Glutamatergic neuron (in vitro differentiated cells): ENCODE measurements at regions not wholly inside any gene's neighbourhood (a gene's known extent, or its start where the extent isn't known, plus 50 kb on each side); places are given as distances from the start of the nearest gene placed in this dataset.

Experiments
- DNase-seq: peaks from one replicate; pipeline ENCODE4 v3.0.0; 2022
- H3K27ac Mint-ChIP-seq: one replicate; pipeline ENCODE4 v1.8.0; 2020; ENCODE audit warnings: mild to moderate bottlenecking, mixed read lengths, inconsistent platforms; ENCODE audit not compliant: unreplicated experiment
- H3K27me3 Mint-ChIP-seq: one replicate; pipeline ENCODE4 v1.8.0; 2020; ENCODE audit warnings: mild to moderate bottlenecking, moderate library complexity, mixed read lengths, inconsistent platforms; ENCODE audit not compliant: unreplicated experiment
- H3K36me3 Mint-ChIP-seq: one replicate; pipeline ENCODE4 v1.8.0; 2020; ENCODE audit warnings: mild to moderate bottlenecking, mixed read lengths, inconsistent platforms; ENCODE audit not compliant: unreplicated experiment
- H3K4me1 Mint-ChIP-seq: one replicate; pipeline ENCODE4 v1.8.0; 2020; ENCODE audit warnings: mild to moderate bottlenecking, low read depth, mixed read lengths, inconsistent platforms; ENCODE audit not compliant: unreplicated experiment
- H3K4me3 Mint-ChIP-seq: one replicate; pipeline ENCODE4 v1.8.0; 2020; ENCODE audit warnings: mild to moderate bottlenecking, mixed read lengths, inconsistent platforms; ENCODE audit not compliant: unreplicated experiment
- H3K9me3 Mint-ChIP-seq: one replicate; pipeline ENCODE4 v1.8.0; 2020; ENCODE audit warnings: mild to moderate bottlenecking, moderate library complexity, mixed read lengths, inconsistent platforms; ENCODE audit not compliant: unreplicated experiment
- CTCF ChIP-seq: fragments of 200-600 bp; sonication (generic); IDR thresholded peaks from one replicate; pipeline ENCODE4 v1.5.0; 2021; ENCODE audit not compliant: partially characterized antibody, unreplicated experiment

GRCh38 chr1:114238053-114238452, 84.4 kb upstream of the SYT6 start:
- DNase-seq, result no peak
- Mint-ChIP-seq H3K4me3 (no peak overlapping the region), H3K27me3 (peaks cover 9% of the 10 kb centered on the region), H3K9me3 (peaks cover 10% of the 10 kb centered on the region), H3K4me1 (peaks cover 4% of the 10 kb centered on the region), H3K36me3 (peaks cover 15% of the 10 kb centered on the region), H3K27ac (no peak overlapping the region)
- no peak for TF ChIP-seq CTCF

- Mint-ChIP-seq H3K4me3 (no peak overlapping the region), H3K36me3 (peaks cover 15% of the 10 kb centered on the region), H3K27ac (no peak overlapping the region), H3K27me3 (peaks cover 7% of the 10 kb centered on the region), H3K4me1 (peaks cover 4% of the 10 kb centered on the region), H3K9me3 (peaks cover 7% of the 10 kb centered on the region)
- TF ChIP-seq CTCF, result no peak
- DNase-seq, result no peak
Measured at GRCh38 chr1:114236517-114236916, 82.8 kb upstream of the SYT6 start.

- TF ChIP-seq CTCF, result no peak
- Mint-ChIP-seq H3K9me3 (peaks cover 5% of the 10 kb centered on the region), H3K4me3 (no peak overlapping the region), H3K36me3 (peaks cover 13% of the 10 kb centered on the region), H3K27ac (no peak overlapping the region), H3K27me3 (peaks cover 7% of the 10 kb centered on the region), H3K4me1 (peaks cover 4% of the 10 kb centered on the region)
- no peak for DNase-seq
Measured at GRCh38 chr1:114235960-114236359, 82.3 kb upstream of the SYT6 start.

DNA sequence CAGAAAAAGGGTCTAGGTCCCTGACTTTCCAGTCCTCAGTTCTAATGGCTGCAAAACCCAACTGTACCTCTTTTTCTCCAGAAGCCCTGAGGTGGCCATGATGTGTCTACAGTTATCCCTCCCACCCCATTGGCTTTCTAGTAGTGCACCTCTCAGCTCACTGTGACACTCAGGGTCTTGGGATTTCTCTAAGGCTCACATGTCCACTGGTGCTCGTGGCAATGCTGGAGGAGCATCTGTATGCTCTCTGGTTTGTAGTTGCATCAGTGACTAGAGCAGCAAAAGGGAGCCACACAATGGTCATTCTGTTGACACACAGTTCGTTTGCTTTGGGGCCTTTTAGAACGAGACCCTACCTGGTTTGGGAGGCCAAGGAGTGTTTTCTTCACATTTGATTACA, 81.6 kb upstream of the SYT6 start:
- no peak for TF ChIP-seq CTCF
- Mint-ChIP-seq H3K27me3 (peaks cover 5% of the 10 kb centered on the region), H3K9me3 (peaks cover under 1% of the 10 kb centered on the region), H3K4me3 (no peak overlapping the region), H3K36me3 (peaks cover 6% of the 10 kb centered on the region), H3K27ac (no peak overlapping the region), H3K4me1 (peaks cover 4% of the 10 kb centered on the region)
- DNase-seq, result no peak

DNA sequence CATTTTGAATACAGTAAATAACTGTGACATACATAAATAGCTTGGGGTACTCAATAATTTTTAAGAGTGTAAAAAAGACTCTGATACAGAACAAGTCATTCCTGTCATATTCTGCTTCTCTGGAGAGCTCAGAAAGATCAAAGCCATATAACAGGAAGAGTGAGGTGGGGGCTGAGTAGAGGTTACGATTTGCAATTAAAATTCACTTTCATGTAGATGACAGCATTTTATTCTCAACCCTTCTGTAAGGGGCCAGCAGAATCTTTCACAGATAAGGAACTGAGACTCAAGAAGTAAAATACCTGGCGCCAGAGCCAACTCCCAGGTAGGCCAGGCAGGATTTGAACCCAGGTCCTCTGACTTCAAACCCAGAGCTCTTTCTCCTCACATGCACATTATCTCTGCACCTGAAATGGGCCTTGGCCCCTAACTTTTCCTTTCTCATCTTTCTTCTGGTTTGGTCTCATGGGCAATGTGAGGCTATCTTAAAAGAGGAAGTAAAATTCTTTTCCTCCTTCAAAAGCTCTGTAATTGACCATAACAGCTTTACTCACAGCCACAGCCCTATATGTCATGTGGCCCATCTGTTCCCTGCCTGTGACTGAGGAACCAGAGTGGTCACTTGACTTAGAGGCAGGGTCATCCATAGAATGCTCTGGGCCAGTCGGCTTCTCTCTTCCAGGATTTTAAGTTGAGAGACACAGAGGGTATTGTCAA, 80.9 kb upstream of the SYT6 start:
- Mint-ChIP-seq H3K36me3 (peaks cover 4% of the 10 kb centered on the region), H3K9me3 (no peaks in the 10 kb centered on the region), H3K27ac (no peak overlapping the region), H3K4me1 (peaks cover 4% of the 10 kb centered on the region), H3K27me3 (peaks cover 5% of the 10 kb centered on the region), H3K4me3 (no peak overlapping the region)
- DNase-seq, result no peak
- TF ChIP-seq CTCF, result no peak
